ENCODE measurements at regions not wholly inside any gene's neighbourhood (a gene's known extent, or its start where the extent isn't known, plus 50 kb on each side); places are given as distances from the start of the nearest gene placed in this dataset.
A peak's percentile ranks its signal among the peaks of the same experiment; 100 is the strongest.
"Not testable (repeated sequence)": the region's sequence is repeated elsewhere in the genome, so short reads cannot be mapped to it uniquely, and the experiment has no call there.

GRCh38 chr1:181948372-181948771 lies 113.1 kb downstream of the ZNF648 start:
- DNase-seq (ENCODE audit: low spot score), result no peak

- no peak for DNase-seq (ENCODE audit: low spot score)
Observed at GRCh38 chr1:181947441-181947840, 114.1 kb downstream of the ZNF648 start.

GRCh38 chr1:181936768-181937581 lies 124.5 kb downstream of the ZNF648 start:
- DNase-seq (ENCODE audit: low spot score), result peak; percentile 47

GRCh38 chr1:181936269-181936668 lies 125.2 kb downstream of the ZNF648 start:
- no peak for DNase-seq (ENCODE audit: low spot score)

- no peak for DNase-seq (ENCODE audit: low spot score)
Observed at GRCh38 chr1:181931873-181932272, 129.6 kb downstream of the ZNF648 start.

GRCh38 chr1:181930187-181930586 lies 131.3 kb downstream of the ZNF648 start:
- DNase-seq (ENCODE audit: low spot score), result no peak

- DNase-seq (ENCODE audit: low spot score), result no peak
Observed at GRCh38 chr1:181926697-181927096, 134.8 kb downstream of the ZNF648 start.

- not testable (repeated sequence) for DNase-seq (ENCODE audit: low spot score)
Observed at GRCh38 chr1:181924034-181924433, 137.5 kb downstream of the ZNF648 start.

GRCh38 chr1:181919542-181919941 lies 142.0 kb downstream of the ZNF648 start:
- no peak for DNase-seq (ENCODE audit: low spot score)

GRCh38 chr1:181918880-181919525 lies 142.5 kb downstream of the ZNF648 start:
- no peak for DNase-seq (ENCODE audit: low spot score)

- DNase-seq (ENCODE audit: low spot score), result no peak
Observed at GRCh38 chr1:181911715-181912114, 149.8 kb downstream of the ZNF648 start.

GRCh38 chr1:181910905-181911304 lies 150.6 kb downstream of the ZNF648 start:
- DNase-seq (ENCODE audit: low spot score), result no peak

GRCh38 chr1:181909010-181909409 lies 152.5 kb downstream of the ZNF648 start:
- no peak for DNase-seq (ENCODE audit: low spot score)

- no peak for DNase-seq (ENCODE audit: low spot score)
Observed at GRCh38 chr1:181906631-181907030, 154.9 kb downstream of the ZNF648 start.

- DNase-seq (ENCODE audit: low spot score), result no peak
Observed at GRCh38 chr1:181905944-181906597, 155.4 kb downstream of the ZNF648 start.

GRCh38 chr1:181898773-181899172 lies 162.7 kb downstream of the ZNF648 start:
- DNase-seq (ENCODE audit: low spot score), result no peak

GRCh38 chr1:181896824-181897223 lies 164.7 kb downstream of the ZNF648 start:
- DNase-seq (ENCODE audit: low spot score), result no peak

GRCh38 chr1:181894439-181894859 lies 167.1 kb downstream of the ZNF648 start:
- DNase-seq (ENCODE audit: low spot score), result no peak

- DNase-seq (ENCODE audit: low spot score), result no peak
Observed at GRCh38 chr1:181893937-181894336, 167.6 kb downstream of the ZNF648 start.

- not testable (repeated sequence) for DNase-seq (ENCODE audit: low spot score)
Observed at GRCh38 chr1:181893150-181893549, 168.4 kb downstream of the ZNF648 start.

- DNase-seq (ENCODE audit: low spot score), result no peak
Observed at GRCh38 chr1:181872562-181872961, 188.9 kb downstream of the ZNF648 start.

- no peak for DNase-seq (ENCODE audit: low spot score)
Observed at GRCh38 chr1:181863736-181864135, 197.8 kb downstream of the ZNF648 start.

- DNase-seq (ENCODE audit: low spot score), result no peak
Observed at GRCh38 chr1:181863006-181863405, 198.5 kb downstream of the ZNF648 start.
